Right ventricle myocardium inferior (tissue), 1 donor: ENCODE measurements at regions not wholly inside any gene's neighbourhood (a gene's known extent, or its start where the extent isn't known, plus 50 kb on each side); places are given as distances from the start of the nearest gene placed in this dataset.
"Not testable (repeated sequence)": the region's sequence is repeated elsewhere in the genome, so short reads cannot be mapped to it uniquely, and the experiment has no call there.

Experiments
- ATAC-seq: fragments of 200-7000 bp; cut with Tn5 transposase; one replicate; pipeline ENCODE4 v1.9.1; 2020; ENCODE audit warnings: mild to moderate bottlenecking, moderate library complexity
- DNase-seq: peaks from one replicate; pipeline ENCODE4 v3.0.0; 2021; ENCODE audit errors: missing footprints
- intact Hi-C: fragments of 100-400 bp; cut with DNase I; formaldehyde crosslinking; loops from one replicate; pipeline ENCODE4 v1.11.0; 2022
- donor health status: DM: no; HTN: yes; CAD: no; lungs with severe emphysema.

GRCh38 chr13:74593688-74594087, 459.5 kb upstream of the KLF12 start:
- DNase-seq, result no peak
- intact Hi-C loops, result no loop called here
- ATAC-seq, result no peak

DNA sequence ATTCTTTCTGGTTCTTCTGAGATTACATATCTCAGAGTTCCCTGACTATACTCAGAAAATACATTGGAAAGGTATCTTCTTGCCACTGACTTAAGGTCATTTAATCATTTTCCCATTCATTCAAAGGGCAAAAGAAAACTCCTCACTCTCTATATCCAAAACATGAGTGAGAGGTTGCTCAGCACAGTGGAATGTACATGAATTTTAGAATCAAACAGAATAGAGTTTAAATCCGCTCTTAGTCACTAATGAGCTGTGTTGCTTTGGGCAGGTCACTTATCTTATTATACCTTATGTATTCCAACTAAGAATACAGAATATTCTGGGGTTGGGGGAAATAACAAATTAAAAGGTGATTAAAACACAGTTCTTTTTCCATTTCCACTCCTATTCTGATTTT, 452.6 kb upstream of the KLF12 start:
- DNase-seq (no peak), ATAC-seq (no peak)
- intact Hi-C loops, result no loop called here

- intact Hi-C loops, result loop anchor here (5.0 kb wide), 3 partner anchors 289 to 641 kb away; no protein-coding TSS in a partner anchor
- no peak for DNase-seq
- no peak for ATAC-seq
Measured at GRCh38 chr13:74576420-74576819, 442.2 kb upstream of the KLF12 start.

- DNase-seq (peak; percentile 92), ATAC-seq (peak; percentile 99)
- intact Hi-C loops, result loop anchor here (5.0 kb wide), 3 partner anchors 288 to 642 kb away; no protein-coding TSS in a partner anchor
Measured at GRCh38 chr13:74575729-74576125, 441.5 kb upstream of the KLF12 start.

GRCh38 chr13:74574964-74575728, 440.9 kb upstream of the KLF12 start:
- DNase-seq (no peak), ATAC-seq (no peak)
- intact Hi-C loops, result loop anchor here (5.0 kb wide), 3 partner anchors 288 to 642 kb away; no protein-coding TSS in a partner anchor

DNA sequence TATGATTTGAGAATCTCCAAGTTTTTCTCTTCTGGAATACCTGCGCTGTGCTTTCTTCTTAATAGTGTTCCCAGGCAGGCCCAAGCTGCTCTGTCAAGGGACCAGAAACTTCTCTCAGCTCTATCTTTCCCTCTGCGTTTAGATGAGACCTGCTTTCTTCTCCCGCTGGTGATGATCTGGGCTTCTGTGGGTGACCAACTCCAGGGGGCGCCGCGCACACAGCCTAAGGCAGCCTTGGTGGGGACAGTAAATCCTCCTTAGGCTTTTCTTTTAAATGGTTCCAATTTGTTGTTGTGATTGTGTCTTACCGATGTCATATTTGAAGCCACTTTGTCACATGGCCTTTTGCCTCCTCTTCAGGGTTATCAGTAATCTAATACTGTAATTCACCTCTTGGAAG, 439.4 kb upstream of the KLF12 start:
- DNase-seq, result no peak
- intact Hi-C loops, result no loop called here
- ATAC-seq, result no peak

GRCh38 chr13:74571811-74572210, 437.6 kb upstream of the KLF12 start:
- ATAC-seq, result no peak
- intact Hi-C loops, result no loop called here
- no peak for DNase-seq

- ATAC-seq (no peak), DNase-seq (no peak)
- intact Hi-C loops, result no loop called here
Measured at GRCh38 chr13:74570834-74571233, 436.6 kb upstream of the KLF12 start.

DNA sequence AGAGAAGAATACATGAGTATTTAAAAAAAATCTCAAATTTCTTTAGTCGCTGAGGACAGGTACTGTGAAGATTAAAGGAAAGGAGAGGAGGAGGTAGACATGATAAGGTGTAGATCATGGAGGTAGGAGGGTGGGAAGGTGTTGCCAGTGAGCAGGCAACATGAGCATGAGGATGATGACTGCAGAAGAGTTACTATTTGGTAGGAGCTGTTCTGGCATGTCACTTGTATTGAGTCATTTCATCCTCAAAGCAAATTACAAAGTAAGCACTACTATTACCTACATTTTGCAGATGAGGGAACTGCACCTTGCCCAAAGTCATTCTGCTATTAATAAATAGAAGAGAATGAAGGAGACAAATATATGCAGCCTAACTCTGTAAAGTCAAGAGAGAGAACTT, 435.8 kb upstream of the KLF12 start:
- ATAC-seq (no peak), DNase-seq (no peak)
- intact Hi-C loops, result no loop called here

- DNase-seq, result no peak
- no peak for ATAC-seq
- intact Hi-C loops, result no loop called here
Measured at GRCh38 chr13:74569251-74569650, 435.0 kb upstream of the KLF12 start.

DNA sequence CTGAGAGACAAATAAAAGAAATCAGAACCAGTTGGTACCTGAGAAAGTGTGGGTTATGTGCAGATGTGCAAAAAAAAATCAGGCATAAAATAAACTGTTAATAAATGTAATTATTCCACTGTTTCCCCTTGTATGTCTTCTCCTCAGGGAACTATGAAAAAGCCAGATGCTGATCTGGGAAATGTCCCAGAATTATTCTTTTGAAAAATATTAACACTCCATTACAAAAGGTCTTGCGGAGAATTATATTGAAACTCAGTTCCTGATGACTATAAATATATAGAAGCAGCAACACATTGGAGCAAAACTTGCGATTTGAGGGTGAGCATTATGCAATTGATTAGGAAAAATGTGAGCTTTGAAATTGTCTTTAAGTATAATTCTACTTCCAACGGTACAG, 433.3 kb upstream of the KLF12 start:
- intact Hi-C loops, result no loop called here
- ATAC-seq (no peak), DNase-seq (no peak)

GRCh38 chr13:74562381-74562780, 428.2 kb upstream of the KLF12 start:
- intact Hi-C loops, result no loop called here
- no peak for ATAC-seq

GRCh38 chr13:74561155-74561554, 427.0 kb upstream of the KLF12 start:
- ATAC-seq, result no peak
- DNase-seq, result no peak
- intact Hi-C loops, result no loop called here

More at GRCh38 chr13:74562381-74562780, 428.2 kb upstream of the KLF12 start:
- DNase-seq, result no peak

- intact Hi-C loops, result no loop called here
- no peak for ATAC-seq
Measured at GRCh38 chr13:74560325-74560724, 426.1 kb upstream of the KLF12 start.

DNA sequence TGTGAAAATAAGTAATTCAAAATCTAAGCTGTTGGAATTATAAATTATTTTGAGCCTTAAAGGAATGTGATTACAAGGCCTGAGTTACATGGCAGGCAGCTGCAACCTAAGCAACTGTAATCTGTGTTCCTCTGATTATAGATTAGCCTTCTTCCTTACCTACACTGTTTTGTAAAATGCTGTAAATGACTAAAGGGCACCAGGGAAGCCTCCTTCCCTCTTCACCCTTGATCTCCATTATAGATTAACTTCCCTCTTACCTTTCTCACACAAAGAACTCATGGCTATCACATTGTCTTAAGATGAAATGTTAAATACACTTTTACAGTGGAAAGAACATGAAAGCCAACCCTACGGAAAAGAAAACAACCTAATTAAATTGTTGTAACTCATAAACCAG, 423.7 kb upstream of the KLF12 start:
- intact Hi-C loops, result no loop called here
- DNase-seq (no peak), ATAC-seq (no peak)

More at GRCh38 chr13:74560325-74560724, 426.1 kb upstream of the KLF12 start:
- no peak for DNase-seq

GRCh38 chr13:74555651-74556420, 421.6 kb upstream of the KLF12 start:
- intact Hi-C loops, result no loop called here
- ATAC-seq (no peak), DNase-seq (no peak)

- DNase-seq (peak; percentile 65), ATAC-seq (no peak)
- intact Hi-C loops, result no loop called here
Measured at GRCh38 chr13:74555276-74555625, 421.0 kb upstream of the KLF12 start.

DNA sequence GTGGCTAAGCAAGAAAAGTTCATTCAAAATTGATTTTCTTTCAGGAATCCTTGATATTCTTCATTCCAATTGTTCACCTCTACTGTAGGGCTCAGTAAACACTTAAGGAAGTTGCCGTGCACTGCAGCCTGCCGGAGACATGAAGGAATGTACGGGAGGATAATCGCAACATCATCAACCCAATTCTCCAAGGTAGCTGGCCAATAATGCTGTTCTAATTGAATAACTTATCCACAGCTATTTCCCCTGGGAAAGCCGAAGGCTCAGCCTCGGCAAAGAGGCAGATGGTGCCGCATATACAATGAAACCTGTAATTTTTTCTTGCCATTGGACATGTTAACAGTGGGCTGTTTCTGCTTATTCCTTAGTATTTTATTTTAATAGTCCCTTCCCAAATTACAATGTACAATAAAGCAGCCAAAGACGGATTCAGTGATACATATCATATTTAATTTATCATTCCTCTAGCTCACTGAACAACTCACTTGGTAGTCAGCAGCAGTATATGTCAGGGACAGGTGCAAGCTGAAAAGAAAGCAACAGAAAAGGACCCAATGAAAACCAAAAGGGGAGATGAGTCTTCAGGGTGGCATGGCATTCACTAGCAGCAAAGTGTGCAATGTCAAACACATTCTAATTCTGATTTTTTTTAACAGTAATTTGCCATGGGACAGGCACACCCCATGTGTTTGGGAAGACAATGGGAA, 420.5 kb upstream of the KLF12 start:
- no peak for ATAC-seq
- intact Hi-C loops, result no loop called here
- no peak for DNase-seq

- intact Hi-C loops, result no loop called here
- DNase-seq (no peak), ATAC-seq (no peak)
Measured at GRCh38 chr13:74550039-74550438, 415.8 kb upstream of the KLF12 start.

- intact Hi-C loops, ATAC-seq, DNase-seq: not testable (repeated sequence)
Measured at GRCh38 chr13:74536649-74537048, 402.4 kb upstream of the KLF12 start.
